OCI-LY1 (cell line): ENCODE measurements at regions not wholly inside any gene's neighbourhood (a gene's known extent, or its start where the extent isn't known, plus 50 kb on each side); places are given as distances from the start of the nearest gene placed in this dataset.

Source experiments
- H2AFZ ChIP-seq: fragments of 200-600 bp; sonication (generic), shearing (Covaris generic); 2 replicates; pipeline ENCODE4 v1.6.0; 2014; ENCODE audit warnings: antibody characterized with exemption, mild to moderate bottlenecking, low read length
- H3F3A ChIP-seq: fragments of 200-600 bp; sonication (generic), shearing (Covaris generic); 2 replicates; pipeline ENCODE4 v1.6.0; 2014; ENCODE audit warnings: mild to moderate bottlenecking, antibody characterized with exemption, low read length, moderate library complexity; ENCODE audit not compliant: insufficient read depth
- H3K27ac ChIP-seq: fragments of 200-600 bp; sonication (generic); 2 replicates; pipeline ENCODE4 v1.5.1; 2014; ENCODE audit warnings: low read length, mixed run types, mild to moderate bottlenecking, low read depth; ENCODE audit not compliant: poor library complexity, severe bottlenecking
- H3K27me3 ChIP-seq: fragments of 200-600 bp; sonication (generic); 2 replicates; pipeline ENCODE4 v1.6.0; 2014; ENCODE audit warnings: antibody characterized with exemption, mild to moderate bottlenecking, low read length, moderate library complexity; ENCODE audit not compliant: insufficient read depth
- H3K36me3 ChIP-seq: fragments of 200-600 bp; sonication (generic); 2 replicates; pipeline ENCODE4 v1.6.1; 2014; ENCODE audit warnings: mild to moderate bottlenecking, antibody characterized with exemption, low read length, moderate library complexity, mixed read lengths; ENCODE audit not compliant: insufficient read depth
- H3K4me1 ChIP-seq: fragments of 200-600 bp; sonication (generic); 2 replicates; pipeline ENCODE4 v1.5.1; 2014; ENCODE audit warnings: mild to moderate bottlenecking, low read length, moderate library complexity; ENCODE audit not compliant: insufficient read depth, severe bottlenecking
- H3K4me2 ChIP-seq: fragments of 200-600 bp; sonication (generic), shearing (Covaris generic); 2 replicates; pipeline ENCODE4 v1.6.1; 2014; ENCODE audit warnings: low read length
- H3K4me3 ChIP-seq: fragments of 200-600 bp; sonication (generic); 2 replicates; pipeline ENCODE4 v1.5.1; 2014; ENCODE audit warnings: low read length, low read depth, mild to moderate bottlenecking, mixed read lengths; ENCODE audit not compliant: poor library complexity, severe bottlenecking
- H3K79me2 ChIP-seq: fragments of 200-600 bp; shearing (Covaris generic); 2 replicates; pipeline ENCODE4 v1.6.1; 2016; ENCODE audit warnings: mixed run types, low read length, mixed read lengths; ENCODE audit not compliant: insufficient read depth
- H3K9ac ChIP-seq: fragments of 200-600 bp; sonication (generic), shearing (Covaris generic); 2 replicates; pipeline ENCODE4 v1.6.1; 2014; ENCODE audit warnings: mild to moderate bottlenecking, low read length, mixed read lengths
- H3K9me2 ChIP-seq: fragments of 200-600 bp; sonication (generic), shearing (Covaris generic); 2 replicates; pipeline ENCODE4 v1.6.1; 2014; ENCODE audit warnings: low read depth, mild to moderate bottlenecking, low read length, mixed read lengths
- H3K9me3 ChIP-seq: fragments of 200-600 bp; shearing (Covaris generic); 2 replicates; pipeline ENCODE4 v1.6.1; 2014; ENCODE audit warnings: low read length, mixed read lengths
- H4K20me1 ChIP-seq: fragments of 200-600 bp; sonication (generic), shearing (Covaris generic); 2 replicates; pipeline ENCODE4 v1.6.0; 2016; ENCODE audit warnings: mild to moderate bottlenecking, low read length; ENCODE audit not compliant: insufficient read depth
- CTCF ChIP-seq: fragments of 200-600 bp; sonication (generic), shearing (Covaris generic); IDR thresholded peaks from 2 replicates; pipeline ENCODE4 v1.5.1; 2017; ENCODE audit warnings: mild to moderate bottlenecking, antibody characterized with exemption, low read length, moderate library complexity, mixed read lengths
- EZH2 ChIP-seq: fragments of 200-600 bp; sonication (generic), shearing (Covaris generic); IDR thresholded peaks from 2 replicates; pipeline ENCODE4 v1.8.0; 2017; ENCODE audit warnings: borderline replicate concordance, mixed run types, mild to moderate bottlenecking, antibody characterized with exemption, low read length, moderate library complexity, mixed read lengths

- H3K4me1 ChIP-seq: no peaks in the 10 kb centered on the region
- H3K9me3 ChIP-seq: no peaks in the 10 kb centered on the region
- no peaks in the 10 kb centered on the region for H4K20me1 ChIP-seq
- no peak overlapping the region for H2AFZ ChIP-seq
- H3K27me3 ChIP-seq: peaks cover 15% of the 10 kb centered on the region; the same call in 1 of the 2 replicates
- H3K9me2 ChIP-seq: no peaks in the 10 kb centered on the region
- H3K4me3 ChIP-seq: no peak overlapping the region
- no peaks in the 10 kb centered on the region for H3K79me2 ChIP-seq
- no peak for TF ChIP-seq EZH2
- no peak for TF ChIP-seq CTCF
- no peak overlapping the region for H3K27ac ChIP-seq
- H3F3A ChIP-seq: no peaks in the 10 kb centered on the region
- H3K4me2 ChIP-seq: no peak overlapping the region
- no peak overlapping the region for H3K9ac ChIP-seq
- no peaks in the 10 kb centered on the region for H3K36me3 ChIP-seq
Measured at GRCh38 chr17:77526259-77526711, 385.5 kb downstream of the SEC14L1 start.

- H4K20me1 ChIP-seq: no peaks in the 10 kb centered on the region
- no peaks in the 10 kb centered on the region for H3K9me2 ChIP-seq
- H3K4me2 ChIP-seq: no peak overlapping the region
- peaks cover 20% of the 10 kb centered on the region; the same call in 1 of the 2 replicates for H3K27me3 ChIP-seq
- H2AFZ ChIP-seq: no peak overlapping the region
- no peaks in the 10 kb centered on the region for H3F3A ChIP-seq
- H3K4me1 ChIP-seq: no peaks in the 10 kb centered on the region
- H3K27ac ChIP-seq: no peak overlapping the region
- TF ChIP-seq EZH2 (no peak), CTCF (no peak)
- H3K4me3 ChIP-seq: no peak overlapping the region
- H3K36me3 ChIP-seq: no peaks in the 10 kb centered on the region
- no peak overlapping the region for H3K9ac ChIP-seq
- no peaks in the 10 kb centered on the region for H3K79me2 ChIP-seq
- no peaks in the 10 kb centered on the region for H3K9me3 ChIP-seq
Measured at GRCh38 chr17:77526728-77527350, 386.1 kb downstream of the SEC14L1 start.

- Histone ChIP-seq H3K9ac (no peak overlapping the region), H3K4me3 (no peak overlapping the region), H3K36me3 (no peaks in the 10 kb centered on the region), H3K9me3 (no peaks in the 10 kb centered on the region), H3K79me2 (no peaks in the 10 kb centered on the region), H2AFZ (no peak overlapping the region), H3F3A (no peaks in the 10 kb centered on the region), H3K4me1 (no peaks in the 10 kb centered on the region), H4K20me1 (no peaks in the 10 kb centered on the region), H3K27ac (no peak overlapping the region), H3K27me3 (peaks cover 22% of the 10 kb centered on the region; the same call in 1 of the 2 replicates), H3K9me2 (no peaks in the 10 kb centered on the region), H3K4me2 (no peak overlapping the region)
- TF ChIP-seq CTCF (no peak), EZH2 (no peak)
Measured at GRCh38 chr17:77527409-77527808, 386.6 kb downstream of the SEC14L1 start.
